Pancreas (tissue), 10 donors: ENCODE measurements at regions not wholly inside any gene's neighbourhood (a gene's known extent, or its start where the extent isn't known, plus 50 kb on each side); places are given as distances from the start of the nearest gene placed in this dataset.

Source experiments
- ATAC-seq, 4 donors: fragments of 200-7000 bp; cut with Tn5 transposase; one replicate each; pipeline versions ENCODE4 v1.8.0 to v1.9.1; 2020; ENCODE audit warnings: mild to moderate bottlenecking in 4 of 4, moderate library complexity in 4 of 4
- DNase-seq, 6 donors: peaks; one replicate each; pipeline ENCODE4 v3.0.0-alpha.2; 2020
- FAIRE-seq: peaks from 2 replicates; lab custom pipeline; 2012; peaks lifted over from hg19 to GRCh38; lab: Jason Lieb, UNC
- H3K27ac ChIP-seq, 4 donors: fragments of 200-600 bp; sonication (generic); 1 replicate in 3 of 4; 2 replicates in 1 of 4; pipeline versions ENCODE4 v1.5.0 to v1.8.0; 2020
- H3K27me3 ChIP-seq, 4 donors: fragments of 200-600 bp; one replicate each; pipeline ENCODE4 v1.8.0; 2021
- H3K36me3 ChIP-seq, 3 donors: fragments of 200-600 bp; sonication (generic) in 1 of 3; one replicate each; pipeline versions ENCODE4 v1.5.0 to v1.8.0; 2020 to 2021
- H3K4me1 ChIP-seq, 3 donors: fragments of 200-600 bp; one replicate each; pipeline ENCODE4 v1.8.0; 2021
- H3K4me3 ChIP-seq, 4 donors: fragments of 200-600 bp; sonication (generic) in 2 of 4; one replicate each; pipeline versions ENCODE4 v1.5.0 to v1.8.0; 2020 to 2021
- H3K9me3 ChIP-seq, 4 donors: fragments of 200-600 bp; one replicate each; pipeline ENCODE4 v1.8.0; 2021
- WGBS, 2 donors: extraction: QIAGEN DNeasy Blood & Tissue Kit; methylation state at CpG; one replicate each; pipeline ENCODE4 v1.1.7; 2013; 5-methylcytosine and 5-hydroxymethylcytosine counted together
- intact Hi-C, 3 donors: fragments of 100-400 bp; cut with DNase I; formaldehyde crosslinking; loops; one replicate each; pipeline versions ENCODE4 v1.11.1 to v1.14.2; 2022
- TF ChIP-seq, protein P1 (sequence below), 4 donors: fragments of 200-600 bp; sonication (generic) in 3 of 4; IDR thresholded peaks; one replicate each; pipeline versions ENCODE4 v1.5.0 to v1.8.0; 2021; ENCODE audit warnings: antibody characterized with exemption in 4 of 4
- donor health status: healthy with polysubstance abuse.
- donor health status: DM: no; HTN: no; CAD: no; lungs with moderate emphysema.
- donor health status: DM: no; HTN: no; CAD: no.
- donor health status: control.
- donor health status: control.
- donor health status: Bipolar disorder and iron deficiency.
- donor health status: DM: yes; HTN: yes; CAD: no.
- donor health status: DM: no; HTN: no; CAD: no.
- donor health status: DM: no; HTN: no; CAD: no.
- donor health status: DM: yes; HTN: yes; CAD: no.

DNA sequence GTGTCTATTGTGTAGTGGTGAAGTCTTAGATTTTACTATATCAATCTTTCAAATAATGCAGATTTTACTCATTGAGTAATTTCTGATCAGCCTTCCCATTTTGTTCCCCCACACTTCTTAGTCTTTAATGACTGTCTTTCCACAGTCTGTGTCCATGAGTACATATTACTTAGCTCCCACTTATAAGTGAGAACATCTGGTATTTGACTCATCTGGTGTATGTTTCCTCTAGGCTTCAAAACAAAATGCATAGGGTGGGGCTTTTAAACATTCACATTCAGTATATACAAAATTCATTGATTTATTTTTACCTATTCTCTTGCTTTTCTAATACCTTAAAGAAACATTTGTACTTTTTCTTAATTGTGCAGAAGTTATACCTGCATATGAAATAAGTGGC, 513.0 kb downstream of the MTRR start:
- Histone ChIP-seq H3K4me3 (no peak overlapping the region), H3K27me3 (no peaks in the 10 kb centered on the region), H3K36me3 (no peaks in the 10 kb centered on the region), H3K4me1 (no peaks in the 10 kb centered on the region), H3K9me3 (no peaks in the 10 kb centered on the region), H3K27ac (no peak overlapping the region)
- FAIRE-seq, result no peak
- intact Hi-C loops, result no loop called here
- TF ChIP-seq, protein P1, sequence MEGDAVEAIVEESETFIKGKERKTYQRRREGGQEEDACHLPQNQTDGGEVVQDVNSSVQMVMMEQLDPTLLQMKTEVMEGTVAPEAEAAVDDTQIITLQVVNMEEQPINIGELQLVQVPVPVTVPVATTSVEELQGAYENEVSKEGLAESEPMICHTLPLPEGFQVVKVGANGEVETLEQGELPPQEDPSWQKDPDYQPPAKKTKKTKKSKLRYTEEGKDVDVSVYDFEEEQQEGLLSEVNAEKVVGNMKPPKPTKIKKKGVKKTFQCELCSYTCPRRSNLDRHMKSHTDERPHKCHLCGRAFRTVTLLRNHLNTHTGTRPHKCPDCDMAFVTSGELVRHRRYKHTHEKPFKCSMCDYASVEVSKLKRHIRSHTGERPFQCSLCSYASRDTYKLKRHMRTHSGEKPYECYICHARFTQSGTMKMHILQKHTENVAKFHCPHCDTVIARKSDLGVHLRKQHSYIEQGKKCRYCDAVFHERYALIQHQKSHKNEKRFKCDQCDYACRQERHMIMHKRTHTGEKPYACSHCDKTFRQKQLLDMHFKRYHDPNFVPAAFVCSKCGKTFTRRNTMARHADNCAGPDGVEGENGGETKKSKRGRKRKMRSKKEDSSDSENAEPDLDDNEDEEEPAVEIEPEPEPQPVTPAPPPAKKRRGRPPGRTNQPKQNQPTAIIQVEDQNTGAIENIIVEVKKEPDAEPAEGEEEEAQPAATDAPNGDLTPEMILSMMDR (IDR thresholded peaks at IDR 0.05), result no peak
- no peak for DNase-seq
- no peak for ATAC-seq

DNA sequence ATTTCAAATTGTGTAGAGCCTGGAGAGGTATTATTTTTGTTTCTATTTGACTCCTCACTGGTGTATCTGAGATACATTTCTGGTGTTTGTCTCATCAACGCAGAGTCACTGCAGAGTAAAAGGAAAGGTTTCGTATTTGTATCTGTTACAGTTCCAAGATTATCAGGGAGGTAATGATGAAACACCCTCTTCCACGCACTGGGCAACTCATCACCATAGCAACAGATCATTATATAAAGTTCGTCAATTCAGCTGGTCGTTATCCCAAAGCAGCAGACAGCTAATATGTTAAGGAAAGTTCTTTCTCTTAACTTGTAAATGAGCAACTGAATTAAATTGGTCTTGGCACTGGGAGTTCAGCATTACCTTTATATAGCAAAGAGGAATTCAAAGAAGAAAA, 513.5 kb downstream of the MTRR start:
- no peak overlapping the region for H3K4me3 ChIP-seq
- intact Hi-C loops, result no loop called here
- H3K27ac ChIP-seq, result no peak overlapping the region
- H3K36me3 ChIP-seq, result no peaks in the 10 kb centered on the region
- H3K4me1 ChIP-seq, result no peaks in the 10 kb centered on the region
- WGBS, 2 donors, result 37 to 41% methylated on average over 5 of the region's 5 CpGs
- ATAC-seq (no peak), FAIRE-seq (no peak), DNase-seq (no peak)
- no peaks in the 10 kb centered on the region for H3K27me3 ChIP-seq
- H3K9me3 ChIP-seq, result no peaks in the 10 kb centered on the region
- TF ChIP-seq, protein P1 (IDR thresholded peaks at IDR 0.05), result no peak

DNA sequence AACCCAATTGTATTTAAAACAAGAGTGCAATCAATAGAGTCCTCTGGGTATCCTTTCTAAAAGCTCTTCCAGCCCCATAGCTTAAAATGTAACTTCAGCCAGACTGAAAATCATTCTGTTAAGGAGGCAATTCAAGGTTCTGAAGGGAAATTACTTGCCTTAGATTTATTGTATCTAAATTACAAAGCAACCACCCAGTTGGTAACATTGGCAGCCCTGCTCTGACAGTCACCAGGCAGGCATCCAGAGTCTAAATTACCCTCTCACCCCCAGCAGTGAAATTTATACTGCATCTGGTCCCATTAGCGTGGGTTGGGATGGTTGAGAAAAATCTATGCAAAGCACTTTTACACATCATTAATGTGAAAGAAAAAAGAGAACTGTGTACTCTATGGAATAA, 514.7 kb downstream of the MTRR start:
- WGBS, 2 donors, result 30 to 45% methylated on average over 1 of the region's 1 CpG
- ATAC-seq (peak in 2 of 4 donors; percentile 44 to 48), FAIRE-seq (no peak), DNase-seq (no peak)
- TF ChIP-seq, protein P1 (IDR thresholded peaks at IDR 0.05), result no peak
- H3K36me3 ChIP-seq, result no peaks in the 10 kb centered on the region
- intact Hi-C loops, result no loop called here
- no peak overlapping the region for H3K27ac ChIP-seq
- no peaks in the 10 kb centered on the region for H3K4me1 ChIP-seq
- H3K4me3 ChIP-seq, result no peak overlapping the region
- H3K27me3 ChIP-seq, result no peaks in the 10 kb centered on the region
- H3K9me3 ChIP-seq, result no peaks in the 10 kb centered on the region

DNA sequence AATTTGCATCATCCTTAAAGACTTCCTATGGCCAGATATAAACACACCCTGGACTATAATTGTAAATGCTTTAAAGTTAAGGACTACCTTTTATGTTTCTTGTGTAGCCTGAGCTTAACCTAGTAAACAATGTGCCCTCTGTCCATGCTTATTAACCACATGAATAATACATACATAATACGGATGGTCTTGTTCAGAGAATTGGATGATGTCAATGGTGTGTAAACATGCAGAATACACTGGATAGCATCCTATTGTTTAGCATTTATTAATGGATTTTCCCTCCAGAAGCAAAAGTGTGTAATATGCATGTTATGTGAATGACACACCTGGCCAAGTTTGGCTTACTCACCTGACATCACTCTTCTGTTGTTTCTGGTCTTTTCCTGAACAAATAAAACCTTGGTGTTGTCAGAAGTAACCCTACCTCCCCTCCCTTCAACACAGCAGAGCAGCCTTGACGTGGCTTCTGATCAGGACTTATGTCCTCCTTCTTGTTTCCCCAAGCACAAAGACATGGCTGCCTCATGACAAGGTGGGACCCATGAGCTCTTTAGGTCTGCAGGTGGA, 517.9 kb downstream of the MTRR start:
- no peaks in the 10 kb centered on the region for H3K9me3 ChIP-seq
- TF ChIP-seq, protein P1 (IDR thresholded peaks at IDR 0.05), result no peak
- no peaks in the 10 kb centered on the region for H3K4me1 ChIP-seq
- no peak for ATAC-seq
- intact Hi-C loops, result no loop called here
- no peak overlapping the region for H3K4me3 ChIP-seq
- H3K27ac ChIP-seq, result no peak overlapping the region
- no peaks in the 10 kb centered on the region for H3K36me3 ChIP-seq
- H3K27me3 ChIP-seq, result no peaks in the 10 kb centered on the region
- 37 to 53% methylated on average over 2 of the region's 2 CpGs for WGBS, 2 donors
- FAIRE-seq, result no peak
- no peak for DNase-seq

DNA sequence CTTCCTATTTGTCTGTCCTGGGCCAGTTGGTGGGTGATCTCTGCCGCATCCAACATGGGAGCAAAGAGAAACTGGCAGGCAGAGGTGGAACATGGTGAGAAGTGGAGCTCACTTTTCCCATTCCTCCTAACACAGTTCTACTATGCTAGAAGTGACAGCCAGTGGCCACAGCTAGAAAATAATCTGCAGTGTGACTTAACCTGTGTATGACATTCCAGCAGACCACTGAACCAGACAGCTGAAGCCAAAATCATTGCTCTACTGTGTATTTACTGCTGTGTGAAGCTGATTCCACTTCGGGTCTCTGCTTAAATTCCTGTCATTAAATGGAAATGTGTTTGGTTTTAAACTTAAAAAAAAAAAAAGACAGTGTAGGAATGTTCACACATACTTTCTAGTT, 523.0 kb downstream of the MTRR start:
- FAIRE-seq (no peak), DNase-seq (no peak), ATAC-seq (no peak)
- intact Hi-C loops, result no loop called here
- Histone ChIP-seq H3K4me3 (no peak overlapping the region), H3K27ac (no peak overlapping the region), H3K9me3 (no peaks in the 10 kb centered on the region), H3K36me3 (no peaks in the 10 kb centered on the region), H3K4me1 (no peaks in the 10 kb centered on the region), H3K27me3 (no peaks in the 10 kb centered on the region)
- TF ChIP-seq, protein P1 (IDR thresholded peaks at IDR 0.05), result no peak
- 53 to 56% methylated on average over 2 of the region's 2 CpGs for WGBS, 2 donors
